A549 (cell line): ENCODE measurements at regions not wholly inside any gene's neighbourhood (a gene's known extent, or its start where the extent isn't known, plus 50 kb on each side); places are given as distances from the start of the nearest gene placed in this dataset.

ENCODE experiments used
- CTCF ChIP-seq: fragments of >200 bp; sonication (Bioruptor Twin); formaldehyde crosslinking; IDR thresholded peaks from 3 replicates; pipeline ENCODE4 v1.5.1; 2016
- EP300 ChIP-seq, 2 experiments: fragments of >200 bp; sonication (Bioruptor Twin); formaldehyde crosslinking; IDR thresholded peaks; 2 replicates in 1 of 2; 3 replicates in 1 of 2; pipeline ENCODE4 v1.6.1; 2016 to 2017
- FOSL2 ChIP-seq, 2 experiments: fragments of 450-650 bp in 1 of 2; fragments of >200 bp in 1 of 2; sonication (Bioruptor Twin) in 1 of 2; formaldehyde crosslinking; IDR thresholded peaks; 2 replicates each; pipeline versions ENCODE4 v1.5.0 to v1.6.1; 2016 to 2020; ENCODE audit warnings: mild to moderate bottlenecking in 1 of 2, moderate library complexity in 1 of 2
- NPAS2 ChIP-seq: fragments of 250-450 bp; sonication (Bioruptor Pico); IDR thresholded peaks from 2 replicates; pipeline ENCODE4 v1.8.0; 2022; ENCODE audit warnings: mild to moderate bottlenecking, moderate library complexity, borderline replicate concordance
- POLR2A ChIP-seq: IDR thresholded peaks from 2 replicates; pipeline ENCODE4 v1.6.1; 2012; ENCODE audit warnings: mild to moderate bottlenecking, low read length
- RAD21 ChIP-seq, 2 experiments: fragments of >200 bp in 1 of 2; sonication (Bioruptor Twin) in 1 of 2; formaldehyde crosslinking in 1 of 2; IDR thresholded peaks in 1 of 2; conservative IDR thresholded peaks in 1 of 2; 2 replicates in 1 of 2; 3 replicates in 1 of 2; pipeline ENCODE4 v1.6.1; 2012 to 2018; ENCODE audit warnings: inconsistent platforms in 1 of 2
- REST ChIP-seq: fragments of 200-600 bp; sonication (generic); IDR thresholded peaks from 2 replicates; pipeline ENCODE4 v1.6.1; 2016; ENCODE audit warnings: antibody characterized with exemption, mild to moderate bottlenecking, moderate library complexity
- RFX5 ChIP-seq: fragments of 450-650 bp; IDR thresholded peaks from 2 replicates; pipeline ENCODE4 v1.7.1; 2014; ENCODE audit warnings: antibody characterized with exemption, mild to moderate bottlenecking, moderate library complexity
- RNF2 ChIP-seq: fragments of 200-600 bp; sonication (generic); IDR thresholded peaks from 2 replicates; pipeline ENCODE4 v1.6.1; 2016; ENCODE audit warnings: low read depth, mild to moderate bottlenecking, antibody characterized with exemption, moderate library complexity, borderline replicate concordance
- SMC3 ChIP-seq: fragments of >200 bp; sonication (Bioruptor Twin); formaldehyde crosslinking; IDR thresholded peaks from 3 replicates; pipeline ENCODE4 v1.6.1; 2018; ENCODE audit warnings: inconsistent platforms
- TFCP2L1 ChIP-seq: fragments of 250-450 bp; sonication (Bioruptor Pico); IDR thresholded peaks from 2 replicates; pipeline ENCODE4 v1.5.0; 2021; ENCODE audit warnings: mild to moderate bottlenecking

- peak in 1 of 2 experiments; percentile 46; a peak in 2 of 5 replicates for TF ChIP-seq RAD21 (conservative IDR thresholded peaks at IDR 0.05 in 1 of 2, IDR thresholded peaks at IDR 0.05 in 1 of 2)
- TF ChIP-seq TFCP2L1 (CRISPR knock-in tag), result no peak
- no peak for TF ChIP-seq CTCF
- TF ChIP-seq NPAS2 (CRISPR knock-in tag), result no peak
- TF ChIP-seq POLR2A, result no peak
- TF ChIP-seq EP300 (IDR thresholded peaks at IDR 0.05), result peak; percentile 85 to 86; a peak in 3 of 5 replicates
- TF ChIP-seq SMC3, result 0 out of 3 replicates have a peak, but pooled peaks have one; percentile 30
- TF ChIP-seq RNF2, result no peak
- no peak for TF ChIP-seq RFX5
- TF ChIP-seq REST, result no peak
- TF ChIP-seq FOSL2 (IDR thresholded peaks at IDR 0.05), result no peak
- TF ChIP-seq FOSL2 (CRISPR knock-in tag; IDR thresholded peaks at IDR 0.05), result peak; percentile 52
Measured at GRCh38 chr12:124381456-124382296, 86.8 kb downstream of the RFLNA start.
